GM12872 (cell line): ENCODE measurements at regions not wholly inside any gene's neighbourhood (a gene's known extent, or its start where the extent isn't known, plus 50 kb on each side); places are given as distances from the start of the nearest gene placed in this dataset.

Source experiments
- TF ChIP-seq, protein P1 (sequence below): IDR thresholded peaks from 3 replicates; pipeline ENCODE4 v1.5.1; 2011; ENCODE audit warnings: low read depth, mild to moderate bottlenecking, low read length, moderate library complexity; ENCODE audit not compliant: insufficient read depth

DNA sequence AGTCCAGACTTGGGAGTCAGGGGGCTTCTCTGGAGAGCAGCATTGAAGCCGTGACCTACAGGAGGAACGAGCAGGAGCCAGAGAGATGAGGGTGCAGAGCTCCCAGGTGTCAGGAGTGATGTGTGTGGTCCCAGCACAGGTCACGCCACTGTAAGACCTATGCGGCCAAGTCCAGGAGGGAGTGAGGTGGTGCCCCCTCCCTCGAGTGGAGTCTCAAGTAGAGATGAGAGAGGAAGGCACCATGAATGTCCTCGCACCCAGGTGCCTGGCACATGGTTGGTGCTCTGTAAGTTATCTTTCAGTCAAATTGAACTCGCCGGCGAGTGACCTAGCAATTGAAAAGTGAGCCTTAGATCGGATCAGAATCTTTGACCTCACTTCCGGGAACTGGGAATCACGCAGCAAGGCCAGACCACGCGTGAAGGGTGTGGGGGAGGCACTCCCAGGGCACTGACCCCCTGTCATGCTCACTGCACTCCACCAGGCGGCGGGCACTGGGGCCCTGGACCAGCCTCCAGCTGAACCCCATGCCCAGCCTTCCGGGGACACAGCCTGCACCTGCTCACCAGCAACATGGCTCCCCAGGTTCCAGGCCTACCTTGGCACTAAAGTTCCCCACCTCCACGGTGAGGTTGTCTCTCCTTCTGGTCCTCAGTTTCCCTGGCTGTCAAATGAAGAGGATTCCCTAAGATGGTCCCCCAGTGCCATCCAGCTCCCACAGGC, 127.4 kb downstream of the HMX1 start:
- TF ChIP-seq, protein P1, sequence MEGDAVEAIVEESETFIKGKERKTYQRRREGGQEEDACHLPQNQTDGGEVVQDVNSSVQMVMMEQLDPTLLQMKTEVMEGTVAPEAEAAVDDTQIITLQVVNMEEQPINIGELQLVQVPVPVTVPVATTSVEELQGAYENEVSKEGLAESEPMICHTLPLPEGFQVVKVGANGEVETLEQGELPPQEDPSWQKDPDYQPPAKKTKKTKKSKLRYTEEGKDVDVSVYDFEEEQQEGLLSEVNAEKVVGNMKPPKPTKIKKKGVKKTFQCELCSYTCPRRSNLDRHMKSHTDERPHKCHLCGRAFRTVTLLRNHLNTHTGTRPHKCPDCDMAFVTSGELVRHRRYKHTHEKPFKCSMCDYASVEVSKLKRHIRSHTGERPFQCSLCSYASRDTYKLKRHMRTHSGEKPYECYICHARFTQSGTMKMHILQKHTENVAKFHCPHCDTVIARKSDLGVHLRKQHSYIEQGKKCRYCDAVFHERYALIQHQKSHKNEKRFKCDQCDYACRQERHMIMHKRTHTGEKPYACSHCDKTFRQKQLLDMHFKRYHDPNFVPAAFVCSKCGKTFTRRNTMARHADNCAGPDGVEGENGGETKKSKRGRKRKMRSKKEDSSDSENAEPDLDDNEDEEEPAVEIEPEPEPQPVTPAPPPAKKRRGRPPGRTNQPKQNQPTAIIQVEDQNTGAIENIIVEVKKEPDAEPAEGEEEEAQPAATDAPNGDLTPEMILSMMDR, result no peak

DNA sequence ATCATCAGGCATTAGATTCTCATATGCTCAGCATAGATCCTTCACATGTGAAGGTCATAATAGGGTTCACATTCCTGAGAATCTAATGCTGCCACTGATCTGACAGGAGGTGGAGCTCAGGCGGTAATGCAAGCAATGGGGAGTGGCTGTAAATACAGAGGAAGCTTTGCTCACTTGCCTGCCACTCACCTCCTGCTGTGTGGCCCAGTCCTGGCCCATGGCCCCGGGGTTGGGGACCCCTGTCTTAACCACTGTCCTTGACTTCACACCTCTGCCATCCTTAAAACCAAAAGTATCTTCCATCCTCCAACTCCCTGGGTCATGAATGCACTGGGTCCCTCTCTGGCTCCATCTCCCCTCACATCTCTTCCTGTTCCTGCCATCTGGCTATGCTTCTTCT, 129.1 kb downstream of the HMX1 start:
- TF ChIP-seq, protein P1, result no peak

DNA sequence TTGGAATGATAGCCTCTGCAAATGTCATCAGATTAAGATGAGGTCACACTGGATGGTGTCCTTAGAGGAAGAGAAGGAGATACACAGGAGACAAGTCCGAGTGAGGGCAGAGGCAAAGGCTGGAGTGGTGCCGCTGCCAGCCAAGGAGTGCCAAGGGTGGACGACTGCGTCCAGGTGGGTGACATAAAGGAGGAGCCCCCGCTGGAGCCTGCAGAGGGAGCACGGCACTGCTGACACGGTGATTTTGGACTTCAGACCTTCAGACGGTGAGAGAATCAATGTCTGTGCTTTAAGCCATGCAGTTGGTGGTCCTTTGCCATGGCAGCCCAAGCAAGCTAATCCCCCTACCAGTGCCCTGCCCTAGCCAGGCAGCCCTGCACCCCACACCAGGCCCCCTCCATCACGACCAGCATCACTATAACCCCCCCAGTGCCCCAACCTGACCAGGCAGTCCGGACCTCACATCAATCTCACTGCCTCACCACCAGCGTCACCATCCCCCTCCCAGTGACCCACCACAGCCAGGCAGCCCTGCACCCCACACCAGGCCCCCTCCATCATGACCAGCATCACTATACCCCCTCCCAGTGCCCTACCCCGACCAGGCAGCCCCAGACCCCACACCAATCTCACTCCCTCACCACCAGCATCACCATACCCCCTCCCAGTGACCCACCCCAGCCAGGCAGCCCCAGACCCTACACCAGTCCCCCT, 130.0 kb downstream of the HMX1 start:
- TF ChIP-seq, protein P1, result no peak

DNA sequence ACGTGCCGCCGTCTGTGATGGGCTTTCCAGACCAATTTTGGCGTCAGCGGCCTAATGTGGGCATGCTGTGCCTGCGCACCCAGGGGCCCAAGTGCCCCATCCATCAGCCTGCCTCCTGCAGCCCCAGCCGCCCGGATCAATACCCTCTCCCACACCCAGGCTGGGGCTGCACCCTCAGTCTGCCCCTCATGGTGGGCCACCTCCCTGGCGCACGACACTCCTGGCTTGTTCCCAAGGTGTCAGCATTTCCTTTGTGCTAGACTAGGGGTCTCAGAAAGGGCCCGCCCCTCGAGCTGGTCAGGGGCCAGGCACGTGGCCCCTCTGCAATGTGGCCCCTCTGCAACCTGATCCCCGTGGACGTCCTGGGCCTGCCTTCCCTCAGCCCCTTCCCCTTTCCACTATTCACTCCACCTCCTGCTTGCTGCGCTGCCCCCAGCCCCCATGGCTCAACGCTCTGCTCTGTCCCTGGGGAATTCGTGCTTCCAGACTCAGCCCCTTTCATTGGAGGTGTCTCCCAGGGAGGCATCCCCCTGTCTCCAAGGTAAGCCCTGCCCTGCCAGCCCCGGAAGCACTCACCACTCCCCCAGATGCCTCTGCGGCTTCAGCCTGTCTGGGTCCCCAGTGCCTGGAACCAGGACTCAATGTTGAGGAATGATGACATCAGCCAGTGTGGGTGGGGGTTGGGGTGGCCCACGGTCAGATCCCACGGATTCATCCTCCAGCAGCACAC, 130.8 kb downstream of the HMX1 start:
- TF ChIP-seq, protein P1, result no peak

DNA sequence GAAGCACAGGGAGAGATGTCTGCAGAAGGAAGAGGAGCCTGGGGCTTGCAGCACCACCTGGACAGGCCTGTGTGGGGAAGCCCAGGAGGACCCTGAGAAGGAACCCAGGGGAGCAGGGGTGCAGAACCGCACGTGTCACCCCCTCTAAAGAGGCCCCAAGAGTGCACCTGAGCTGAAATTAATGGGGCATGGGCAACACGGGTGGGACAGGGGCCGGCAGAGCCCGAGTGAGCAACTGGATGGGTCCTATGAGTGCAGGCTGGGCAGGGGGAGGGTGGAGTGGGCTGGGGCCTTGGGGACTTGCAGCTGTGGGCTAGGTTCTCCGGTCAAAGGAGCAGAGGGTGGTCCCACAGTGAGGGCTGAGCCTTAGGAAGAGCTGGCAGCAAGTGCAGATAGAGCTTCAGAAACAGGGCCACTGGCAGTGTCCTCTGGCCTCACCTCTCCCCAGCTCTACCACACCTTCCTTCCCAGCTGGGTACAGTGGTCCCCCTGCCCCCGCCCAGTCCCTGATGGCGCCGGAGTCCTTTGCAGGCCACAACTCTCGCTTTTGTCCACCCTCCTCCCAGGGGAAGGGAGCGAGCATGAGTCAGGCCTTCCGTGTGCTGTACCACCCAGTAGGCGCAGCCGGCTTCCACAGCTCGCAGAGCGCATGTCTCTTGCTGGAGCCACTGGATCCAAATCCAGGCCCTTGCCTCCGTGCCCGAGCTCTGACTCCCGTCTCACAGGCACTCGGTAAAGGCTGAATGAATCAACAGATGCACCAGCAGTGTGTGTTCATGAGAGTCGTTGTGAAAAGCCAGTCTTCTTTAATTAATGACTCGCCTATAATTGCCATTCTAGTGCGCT, 131.6 kb downstream of the HMX1 start:
- TF ChIP-seq, protein P1, result no peak

DNA sequence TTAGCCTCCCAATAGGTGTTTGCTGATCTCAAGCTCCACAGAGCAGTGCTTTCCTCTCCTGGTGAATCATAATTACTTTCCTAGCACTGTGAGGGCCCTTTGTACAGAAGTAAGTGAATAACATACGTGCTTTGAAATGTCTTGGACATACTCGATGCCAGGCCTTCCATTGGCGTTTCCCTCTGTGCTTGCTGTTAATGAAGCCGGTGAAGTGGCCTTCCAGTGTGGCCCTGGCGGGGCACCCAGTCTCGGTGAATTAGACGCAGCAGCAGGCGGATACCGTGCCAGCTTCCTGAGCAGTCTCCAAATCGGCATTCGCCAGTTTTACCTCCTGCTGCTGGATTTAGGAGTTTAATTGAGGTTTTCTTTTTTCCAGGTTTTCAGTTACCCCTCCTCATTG, 132.3 kb downstream of the HMX1 start:
- TF ChIP-seq, protein P1, result no peak
